ENCODE measurements at regions not wholly inside any gene's neighbourhood (a gene's known extent, or its start where the extent isn't known, plus 50 kb on each side); places are given as distances from the start of the nearest gene placed in this dataset.

DNA sequence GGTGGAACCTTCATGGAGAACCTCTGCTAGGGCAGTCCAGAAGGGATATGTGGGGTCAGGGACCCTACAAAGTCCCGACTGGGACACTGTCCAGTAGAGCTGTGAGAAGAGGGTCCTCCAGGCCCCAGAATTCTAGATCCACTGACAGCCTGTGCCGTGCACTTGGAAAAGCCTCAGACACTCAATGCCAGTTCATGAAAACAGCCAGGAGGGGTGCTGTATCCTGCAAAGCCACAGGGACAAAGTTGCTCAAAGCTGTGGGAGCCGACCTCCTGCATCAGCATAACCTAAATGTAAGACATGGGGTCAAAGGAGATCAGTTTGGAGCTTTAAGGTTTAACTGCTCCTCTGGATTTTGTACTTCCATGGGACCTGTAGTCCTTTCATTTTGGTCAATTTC lies 448.8 kb upstream of the CADM2 start:
- no TSS peak for BruUV-seq (replicated peaks)
- intact Hi-C loops (cut with micrococcal nuclease) (no loop called here), dilution Hi-C loops (cut with HindIII; ENCODE audit: low sequenced_read_pairs, unreplicated experiment) (no loop called here), in situ Hi-C loops (cut with MboI; ENCODE audit: low sequenced_read_pairs) (no loop called here)
- H3K4ac ChIP-seq (ENCODE audit: low read depth, low read length): no peak overlapping the region
- H2BK20ac ChIP-seq (ENCODE audit: low read depth, low read length): no peak overlapping the region
- H3K18ac ChIP-seq (ENCODE audit: low read depth, low read length): no peak overlapping the region
- H3K9me1 ChIP-seq (ENCODE audit: insufficient read depth, low read length): no peaks in the 10 kb centered on the region
- H4K5ac ChIP-seq (ENCODE audit: low read depth, low read length): no peak overlapping the region
- no peak overlapping the region for H4K8ac ChIP-seq (ENCODE audit: low read depth in 2 of 2, low read length in 2 of 2)
- H3K4me2 ChIP-seq (ENCODE audit: low read depth, low read length): no peak overlapping the region
- no peak overlapping the region for H3K4me3 ChIP-seq (ENCODE audit: insufficient read depth, low read depth, low read length)
- no peak overlapping the region for H4K91ac ChIP-seq (ENCODE audit: insufficient read depth, low read depth, low read length)
- no peaks in the 10 kb centered on the region for H3K27me3 ChIP-seq (ENCODE audit: control insufficient read depth, insufficient read depth, low read length)
- no peak overlapping the region for H3K14ac ChIP-seq (replicated peaks; ENCODE audit: low read depth, low read length)
- H3K9me3 ChIP-seq (ENCODE audit: control insufficient read depth, insufficient read depth, low read length): peaks cover 6% of the 10 kb centered on the region; the same call in 1 of the 2 replicates
- ATAC-seq (ENCODE audit: low read depth): no peak
- no peaks in the 10 kb centered on the region for H3K4me1 ChIP-seq (ENCODE audit: control insufficient read depth, insufficient read depth, low read length)
- H3K23ac ChIP-seq (ENCODE audit: low read depth, low read length): no peak overlapping the region
- no peak for TF ChIP-seq CTCF (conservative IDR thresholded peaks at IDR 0.05; ENCODE audit: low read depth, low read length)
- no peak for TF ChIP-seq FOS (IDR thresholded peaks at IDR 0.05; ENCODE audit: low read depth, low read length)
- TF ChIP-seq MXI1 (IDR thresholded peaks at IDR 0.05; ENCODE audit: borderline replicate concordance, low read depth, low read length): no peak
- no peak for TF ChIP-seq POLR2A (IDR thresholded peaks at IDR 0.05; ENCODE audit: low read depth, low read length)
- TF ChIP-seq RCOR1 (IDR thresholded peaks at IDR 0.05; ENCODE audit: insufficient replicate concordance, low read length): no peak
- TF ChIP-seq NFE2L2 (IDR thresholded peaks at IDR 0.05; ENCODE audit: low read depth, low read length): no peak
- TF ChIP-seq MAZ (IDR thresholded peaks at IDR 0.05; ENCODE audit: borderline replicate concordance, low read depth, low read length): no peak
- TF ChIP-seq RAD21 (IDR thresholded peaks at IDR 0.05; ENCODE audit: low read length): no peak
- no peak for TF ChIP-seq BHLHE40 (IDR thresholded peaks at IDR 0.05; ENCODE audit: low read depth, low read length)
- TF ChIP-seq, protein P1, sequence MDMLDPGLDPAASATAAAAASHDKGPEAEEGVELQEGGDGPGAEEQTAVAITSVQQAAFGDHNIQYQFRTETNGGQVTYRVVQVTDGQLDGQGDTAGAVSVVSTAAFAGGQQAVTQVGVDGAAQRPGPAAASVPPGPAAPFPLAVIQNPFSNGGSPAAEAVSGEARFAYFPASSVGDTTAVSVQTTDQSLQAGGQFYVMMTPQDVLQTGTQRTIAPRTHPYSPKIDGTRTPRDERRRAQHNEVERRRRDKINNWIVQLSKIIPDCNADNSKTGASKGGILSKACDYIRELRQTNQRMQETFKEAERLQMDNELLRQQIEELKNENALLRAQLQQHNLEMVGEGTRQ (IDR thresholded peaks at IDR 0.05; ENCODE audit: low read depth, low read length): no peak
- no peak for TF ChIP-seq ELK1 (IDR thresholded peaks at IDR 0.05; ENCODE audit: borderline replicate concordance, low read depth, low read length)
- no peak for TF ChIP-seq CEBPB (IDR thresholded peaks at IDR 0.05; ENCODE audit: low read depth, low read length)
- no peak for TF ChIP-seq SMC3 (IDR thresholded peaks at IDR 0.05; ENCODE audit: low read depth, low read length)
- TF ChIP-seq RFX5 (IDR thresholded peaks at IDR 0.05; ENCODE audit: low read depth, low read length): no peak
- no peak for TF ChIP-seq MAFK (IDR thresholded peaks at IDR 0.05; ENCODE audit: low read depth, low read length)
- TF ChIP-seq CHD1 (IDR thresholded peaks at IDR 0.05; ENCODE audit: low read depth, low read length): no peak
- ChIA-PET CTCF (no interaction called here), POLR2A (ENCODE audit: unreplicated experiment) (no interaction called here)
- no peak overlapping the region for H3K9ac ChIP-seq (ENCODE audit: low read depth, low read length)
- no peak overlapping the region for H2BK15ac ChIP-seq (ENCODE audit: low read depth, low read length)
- H3K36me3 ChIP-seq (ENCODE audit: control insufficient read depth, insufficient read depth, low read length): no peaks in the 10 kb centered on the region
- no peak overlapping the region for H3K27ac ChIP-seq (ENCODE audit: insufficient read depth, low read length)
- H2BK5ac ChIP-seq (ENCODE audit: low read depth, low read length, poor library complexity, severe bottlenecking): no peak overlapping the region
- H4K20me1 ChIP-seq (ENCODE audit: insufficient read depth, low read length): no peaks in the 10 kb centered on the region
- WGBS, 2 experiments (ENCODE audit: extremely low coverage in 2 of 2, insufficient read length in 1 of 2): 20% methylated on average over 1 of the region's 3 CpGs; no CpG with 5 or more reads in 1 of the 2 experiments
- H3K79me1 ChIP-seq (ENCODE audit: low read depth in 1 of 2, low read length in 2 of 2): no peaks in the 10 kb centered on the region
- no peak overlapping the region for H2AK5ac ChIP-seq (ENCODE audit: low read depth, low read length)
- H2BK120ac ChIP-seq (ENCODE audit: low read depth, low read length): no peak overlapping the region
- DNase-seq: no peak
- H2AK9ac ChIP-seq (replicated peaks; ENCODE audit: low read depth, low read length, poor library complexity): no peak overlapping the region
- no peak overlapping the region for H2AFZ ChIP-seq (replicated peaks; ENCODE audit: low read length, poor library complexity)
- H3K56ac ChIP-seq (ENCODE audit: extremely low read depth, insufficient read depth, low read length): no peak overlapping the region

Data from IMR-90 (cell line).